Memory B cell (primary cell): ENCODE measurements at regions not wholly inside any gene's neighbourhood (a gene's known extent, or its start where the extent isn't known, plus 50 kb on each side); places are given as distances from the start of the nearest gene placed in this dataset.

Experiments used
- ATAC-seq: fragments of 150-1000 bp; cut with Tn5 transposase; 2 replicates; pipeline ENCODE4 v1.10.0; 2021; ENCODE audit warnings: low read depth, mild to moderate bottlenecking, moderate library complexity
- DNase-seq, 2 donors: peaks; one replicate each; pipeline ENCODE4 v3.0.0; 2022; ENCODE audit warnings: low spot score in 2 of 2
- H3K27ac Mint-ChIP-seq: one replicate; pipeline ENCODE4 v1.8.0; 2022; ENCODE audit warnings: mild to moderate bottlenecking, moderate library complexity, mixed read lengths
- H3K27me3 Mint-ChIP-seq: one replicate; pipeline ENCODE4 v1.8.0; 2022; ENCODE audit warnings: mixed read lengths
- H3K36me3 Mint-ChIP-seq: one replicate; pipeline ENCODE4 v1.8.0; 2022; ENCODE audit warnings: mild to moderate bottlenecking, mixed read lengths
- H3K4me1 Mint-ChIP-seq: one replicate; pipeline ENCODE4 v1.8.0; 2022; ENCODE audit warnings: mixed read lengths
- H3K4me3 Mint-ChIP-seq: one replicate; pipeline ENCODE4 v1.8.0; 2022; ENCODE audit warnings: mild to moderate bottlenecking, moderate library complexity, mixed read lengths
- H3K9me3 Mint-ChIP-seq: one replicate; pipeline ENCODE4 v1.8.0; 2022; ENCODE audit warnings: mixed read lengths

DNA sequence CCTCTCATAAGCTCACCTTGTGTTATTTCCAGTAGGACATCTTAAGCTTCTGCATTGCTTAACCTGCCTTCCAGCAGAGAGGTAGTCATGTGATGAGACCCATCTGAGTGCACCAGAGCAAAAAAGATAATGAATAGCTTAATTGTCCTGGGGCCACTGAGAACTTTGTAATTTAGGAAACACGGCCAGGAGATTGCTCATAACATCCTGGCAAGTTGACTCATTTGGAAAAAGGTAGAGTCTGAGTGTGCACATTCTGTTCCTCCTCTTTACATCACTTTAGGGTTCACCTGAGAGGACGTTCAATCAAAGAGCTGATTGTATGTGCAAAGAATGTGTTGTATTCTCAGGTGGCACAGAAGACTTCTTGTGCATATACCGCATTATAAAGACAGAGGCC, 830.2 kb upstream of the SOX11 start:
- H3K36me3 Mint-ChIP-seq = no peaks in the 10 kb centered on the region
- peaks cover 5% of the 10 kb centered on the region for H3K9me3 Mint-ChIP-seq
- H3K27me3 Mint-ChIP-seq = no peaks in the 10 kb centered on the region
- DNase-seq (no peak), ATAC-seq (no peak)
- H3K27ac Mint-ChIP-seq = no peak overlapping the region
- no peak overlapping the region for H3K4me3 Mint-ChIP-seq
- no peaks in the 10 kb centered on the region for H3K4me1 Mint-ChIP-seq

GRCh38 chr2:4866198-4866597, 826.0 kb upstream of the SOX11 start:
- no peaks in the 10 kb centered on the region for H3K36me3 Mint-ChIP-seq
- peaks cover 1% of the 10 kb centered on the region for H3K9me3 Mint-ChIP-seq
- no peak overlapping the region for H3K27ac Mint-ChIP-seq
- H3K4me3 Mint-ChIP-seq = no peak overlapping the region
- no peak for DNase-seq
- H3K4me1 Mint-ChIP-seq = no peaks in the 10 kb centered on the region
- no peak for ATAC-seq
- H3K27me3 Mint-ChIP-seq = no peaks in the 10 kb centered on the region

DNA sequence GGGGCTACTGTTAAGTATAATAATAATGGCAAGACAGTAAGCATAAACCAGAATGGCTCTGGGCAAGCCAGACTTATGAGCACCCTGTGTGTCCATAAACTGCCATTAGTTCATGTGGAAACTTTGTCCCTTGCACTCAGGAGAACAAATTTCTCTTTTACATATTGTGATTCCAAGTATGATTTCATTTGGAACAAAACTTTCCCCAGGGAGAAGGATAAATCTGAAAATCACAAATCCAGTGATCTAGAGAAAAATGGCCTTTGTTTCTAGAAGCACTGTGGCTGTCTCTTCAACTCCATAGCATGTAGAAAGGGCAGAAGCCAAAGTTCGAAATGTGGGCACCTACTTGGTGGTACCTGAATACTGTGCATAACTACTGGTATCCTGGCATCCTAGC, 823.7 kb upstream of the SOX11 start:
- Mint-ChIP-seq H3K27ac (no peak overlapping the region), H3K4me1 (no peaks in the 10 kb centered on the region), H3K4me3 (no peak overlapping the region), H3K27me3 (no peaks in the 10 kb centered on the region), H3K9me3 (peaks cover 1% of the 10 kb centered on the region), H3K36me3 (no peaks in the 10 kb centered on the region)
- DNase-seq (no peak), ATAC-seq (no peak)

- H3K9me3 Mint-ChIP-seq = peaks cover 1% of the 10 kb centered on the region
- ATAC-seq (no peak), DNase-seq (no peak)
- no peaks in the 10 kb centered on the region for H3K27me3 Mint-ChIP-seq
- H3K36me3 Mint-ChIP-seq = no peaks in the 10 kb centered on the region
- H3K4me1 Mint-ChIP-seq = no peaks in the 10 kb centered on the region
- H3K27ac Mint-ChIP-seq = no peak overlapping the region
- no peak overlapping the region for H3K4me3 Mint-ChIP-seq
Observed at GRCh38 chr2:4869154-4869553, 823.0 kb upstream of the SOX11 start.

- DNase-seq (no peak), ATAC-seq (no peak)
- H3K36me3 Mint-ChIP-seq = no peaks in the 10 kb centered on the region
- H3K27me3 Mint-ChIP-seq = no peaks in the 10 kb centered on the region
- no peak overlapping the region for H3K27ac Mint-ChIP-seq
- H3K4me1 Mint-ChIP-seq = no peaks in the 10 kb centered on the region
- H3K9me3 Mint-ChIP-seq = peaks cover 1% of the 10 kb centered on the region
- H3K4me3 Mint-ChIP-seq = no peak overlapping the region
Observed at GRCh38 chr2:4873364-4873763, 818.8 kb upstream of the SOX11 start.

GRCh38 chr2:4873876-4874593, 818.1 kb upstream of the SOX11 start:
- Mint-ChIP-seq H3K27me3 (no peaks in the 10 kb centered on the region), H3K4me1 (no peaks in the 10 kb centered on the region), H3K36me3 (no peaks in the 10 kb centered on the region), H3K9me3 (peaks cover 1% of the 10 kb centered on the region), H3K27ac (no peak overlapping the region), H3K4me3 (no peak overlapping the region)
- no peak for ATAC-seq
- no peak for DNase-seq

- H3K27me3 Mint-ChIP-seq = no peaks in the 10 kb centered on the region
- no peaks in the 10 kb centered on the region for H3K36me3 Mint-ChIP-seq
- no peak for ATAC-seq
- H3K4me3 Mint-ChIP-seq = no peak overlapping the region
- DNase-seq = no peak
- H3K4me1 Mint-ChIP-seq = no peaks in the 10 kb centered on the region
- H3K9me3 Mint-ChIP-seq = peaks cover 2% of the 10 kb centered on the region
- H3K27ac Mint-ChIP-seq = no peak overlapping the region
Observed at GRCh38 chr2:4882421-4882820, 809.8 kb upstream of the SOX11 start.

DNA sequence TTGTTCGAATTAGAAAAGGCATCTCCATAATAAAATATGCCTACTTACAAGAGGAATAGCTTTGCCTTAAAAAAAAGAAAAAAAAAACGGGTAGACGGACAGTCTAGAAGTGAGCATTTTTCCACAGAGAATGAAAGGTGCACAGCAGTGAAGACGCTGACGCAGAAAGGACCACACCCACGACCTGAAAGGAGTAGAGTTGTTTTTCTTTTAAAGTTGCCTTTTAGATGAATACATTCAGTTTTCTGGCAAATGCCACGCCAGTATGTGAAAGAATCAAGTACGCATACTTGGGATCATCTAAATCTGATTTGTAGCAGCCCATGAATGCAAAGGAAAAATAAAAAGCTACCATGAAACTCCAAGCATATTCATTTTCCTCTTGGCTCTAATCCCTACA, 809.2 kb upstream of the SOX11 start:
- Mint-ChIP-seq H3K4me3 (no peak overlapping the region), H3K9me3 (peaks cover 2% of the 10 kb centered on the region), H3K4me1 (no peaks in the 10 kb centered on the region), H3K27ac (no peak overlapping the region), H3K27me3 (no peaks in the 10 kb centered on the region), H3K36me3 (no peaks in the 10 kb centered on the region)
- DNase-seq (no peak), ATAC-seq (no peak)

DNA sequence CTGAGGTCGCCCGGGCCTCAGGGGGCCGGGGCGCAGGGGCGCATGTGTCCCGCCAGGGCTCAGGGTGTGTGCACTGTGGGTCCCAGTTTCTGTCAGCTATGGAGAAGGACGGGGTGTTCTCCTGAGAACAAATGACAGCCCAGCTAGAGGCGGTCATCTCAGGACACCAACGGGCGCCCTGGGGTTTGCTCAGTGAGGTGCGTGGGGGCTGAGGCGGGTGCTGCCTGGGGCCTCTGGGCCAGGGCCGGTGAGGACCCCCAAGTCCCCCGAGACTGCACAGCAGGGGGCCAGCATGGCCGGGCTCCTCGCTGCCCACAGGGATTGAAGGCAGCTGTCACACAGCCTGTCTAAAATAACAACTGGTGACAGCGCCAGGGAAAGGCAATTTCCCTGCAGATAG, 808.8 kb upstream of the SOX11 start:
- no peaks in the 10 kb centered on the region for H3K4me1 Mint-ChIP-seq
- no peaks in the 10 kb centered on the region for H3K36me3 Mint-ChIP-seq
- peaks cover 2% of the 10 kb centered on the region for H3K9me3 Mint-ChIP-seq
- no peak for ATAC-seq
- H3K4me3 Mint-ChIP-seq = no peak overlapping the region
- no peak for DNase-seq
- H3K27ac Mint-ChIP-seq = no peak overlapping the region
- no peaks in the 10 kb centered on the region for H3K27me3 Mint-ChIP-seq

DNA sequence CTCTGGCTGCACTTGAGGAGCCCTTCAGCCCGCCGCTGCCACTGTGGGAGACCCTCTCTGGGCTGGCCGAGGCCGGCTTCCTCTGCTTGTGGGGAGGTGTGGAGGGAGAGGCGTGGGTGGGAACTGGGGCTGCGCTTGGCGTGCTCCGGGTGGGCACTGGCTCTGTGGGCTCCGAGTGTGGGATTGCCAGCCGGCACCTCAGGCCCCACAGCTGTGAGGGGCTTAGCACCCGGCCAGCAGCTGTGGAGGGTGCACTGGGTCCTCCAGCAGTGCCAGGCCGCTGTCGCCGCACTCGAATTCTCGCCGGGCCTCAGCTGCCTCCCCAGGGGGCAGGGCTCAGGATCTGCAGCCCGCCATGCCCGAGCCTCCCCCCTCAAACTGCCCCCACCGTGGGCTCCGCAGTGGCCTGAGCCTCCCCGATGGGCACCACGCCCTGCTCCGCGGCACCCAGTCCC, 808.0 kb upstream of the SOX11 start:
- ATAC-seq = no peak
- Mint-ChIP-seq H3K27ac (no peak overlapping the region), H3K4me3 (no peak overlapping the region), H3K4me1 (no peaks in the 10 kb centered on the region), H3K9me3 (peaks cover 2% of the 10 kb centered on the region), H3K27me3 (no peaks in the 10 kb centered on the region), H3K36me3 (no peaks in the 10 kb centered on the region)
- no peak for DNase-seq

- DNase-seq (no peak), ATAC-seq (no peak)
- Mint-ChIP-seq H3K36me3 (no peaks in the 10 kb centered on the region), H3K4me3 (no peak overlapping the region), H3K9me3 (no peaks in the 10 kb centered on the region), H3K27ac (no peak overlapping the region), H3K4me1 (no peaks in the 10 kb centered on the region), H3K27me3 (no peaks in the 10 kb centered on the region)
Observed at GRCh38 chr2:4891394-4891793, 800.8 kb upstream of the SOX11 start.

- DNase-seq (no peak), ATAC-seq (no peak)
- Mint-ChIP-seq H3K27me3 (no peaks in the 10 kb centered on the region), H3K27ac (no peak overlapping the region), H3K4me3 (no peak overlapping the region), H3K36me3 (no peaks in the 10 kb centered on the region), H3K9me3 (peaks cover 4% of the 10 kb centered on the region), H3K4me1 (no peaks in the 10 kb centered on the region)
Observed at GRCh38 chr2:4895371-4895770, 796.8 kb upstream of the SOX11 start.

GRCh38 chr2:4898706-4899105, 793.5 kb upstream of the SOX11 start:
- no peaks in the 10 kb centered on the region for H3K36me3 Mint-ChIP-seq
- H3K27me3 Mint-ChIP-seq = no peaks in the 10 kb centered on the region
- no peak for DNase-seq
- ATAC-seq = no peak
- H3K4me1 Mint-ChIP-seq = no peaks in the 10 kb centered on the region
- no peak overlapping the region for H3K27ac Mint-ChIP-seq
- H3K9me3 Mint-ChIP-seq = peaks cover 4% of the 10 kb centered on the region
- H3K4me3 Mint-ChIP-seq = no peak overlapping the region

DNA sequence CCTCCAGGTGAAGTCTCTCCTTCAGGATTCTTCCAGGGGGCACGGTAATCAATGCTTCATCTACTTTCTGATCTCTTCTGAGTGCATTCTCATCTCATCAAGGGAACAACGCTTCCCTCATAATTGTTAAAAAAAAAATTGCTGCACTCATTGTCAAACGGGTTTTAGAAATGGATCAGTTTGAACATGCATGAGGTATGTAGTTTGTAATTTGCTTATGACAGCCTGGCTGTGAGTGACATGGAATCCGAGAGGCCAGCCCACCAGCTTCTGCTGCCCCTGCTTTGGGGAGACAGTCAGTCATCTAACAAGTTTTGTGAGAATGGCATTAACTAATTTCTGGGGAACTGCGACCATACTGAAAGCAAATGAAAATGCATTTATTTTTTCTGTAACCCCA, 791.9 kb upstream of the SOX11 start:
- ATAC-seq (no peak), DNase-seq (no peak)
- H3K9me3 Mint-ChIP-seq = peaks cover 4% of the 10 kb centered on the region
- no peaks in the 10 kb centered on the region for H3K36me3 Mint-ChIP-seq
- no peak overlapping the region for H3K4me3 Mint-ChIP-seq
- no peaks in the 10 kb centered on the region for H3K4me1 Mint-ChIP-seq
- H3K27ac Mint-ChIP-seq = no peak overlapping the region
- no peaks in the 10 kb centered on the region for H3K27me3 Mint-ChIP-seq
